Lower leg skin (tissue), 3 donors: ENCODE measurements at regions not wholly inside any gene's neighbourhood (a gene's known extent, or its start where the extent isn't known, plus 50 kb on each side); places are given as distances from the start of the nearest gene placed in this dataset.

Experiments used
- CTCF ChIP-seq, 3 donors: fragments of 450-650 bp; IDR thresholded peaks; one replicate each; pipeline ENCODE4 v1.5.1; 2016; ENCODE audit warnings: antibody characterized with exemption in 3 of 3, mild to moderate bottlenecking in 3 of 3, moderate library complexity in 2 of 3
- POLR2A ChIP-seq, 2 donors: fragments of 450-650 bp; IDR thresholded peaks; one replicate each; pipeline ENCODE4 v1.6.1; 2016 to 2017; ENCODE audit warnings: antibody characterized with exemption in 2 of 2, mild to moderate bottlenecking in 1 of 2, moderate library complexity in 1 of 2

- TF ChIP-seq POLR2A (IDR thresholded peaks at IDR 0.05) = no peak
- TF ChIP-seq CTCF (IDR thresholded peaks at IDR 0.05) = no peak
Measured at GRCh38 chr2:8484502-8485283, 197.2 kb upstream of the ID2 start.
